ENCODE measurements at regions not wholly inside any gene's neighbourhood (a gene's known extent, or its start where the extent isn't known, plus 50 kb on each side); places are given as distances from the start of the nearest gene placed in this dataset.

GRCh38 chr12:107477018-107477417 is 208.6 kb upstream of the PWP1 start:
- intact Hi-C loops (cut with micrococcal nuclease; ENCODE audit: unreplicated experiment), result no loop called here
- CTCF ChIA-PET (ENCODE audit: low intra/inter-chr PET ratio, low total read pairs), result no interaction called here
- WGBS (ENCODE audit: low lambda C conversion rate), result 69% methylated on average over 7 of the region's 7 CpGs
- no peak for ATAC-seq
- H2AFZ ChIP-seq (ENCODE audit: low read length), result no peak overlapping the region
- no peaks in the 10 kb centered on the region for H3K9me3 ChIP-seq (ENCODE audit: low read length)
- no peak overlapping the region for H3K4me2 ChIP-seq (ENCODE audit: low read depth, low read length)
- no peaks in the 10 kb centered on the region for H3K27me3 ChIP-seq (ENCODE audit: control insufficient read depth in 1 of 2, insufficient read depth in 2 of 2, low read length in 2 of 2)
- in situ Hi-C loops (cut with HindIII; ENCODE audit: extremely low pct_ligation_motif_present, low pct_unique_long_range_greater_than_20kb), result no loop called here
- H4K20me1 ChIP-seq (ENCODE audit: insufficient read depth, low read length), result 0 out of 2 replicates have a peak, but pooled peaks cover 2% of the 10 kb centered on the region
- no peak overlapping the region for H3K9ac ChIP-seq (ENCODE audit: insufficient read depth, low read depth, low read length)
- no peak overlapping the region for H3K27ac ChIP-seq (ENCODE audit: extremely low read length, insufficient read depth, low read length)
- no peak overlapping the region for H3K4me3 ChIP-seq (replicated peaks in 1 of 3; ENCODE audit: insufficient read depth in 1 of 3, low read depth in 2 of 3, low read length in 3 of 3)
- no peak for FAIRE-seq
- POLR2A ChIA-PET, result no interaction called here
- peaks cover 33% of the 10 kb centered on the region for H3K4me1 ChIP-seq (ENCODE audit: insufficient read depth, low read length)
- no TSS peak for BruUV-seq (replicated peaks)
- no peak for DNase-seq (ENCODE audit: low spot score)
- H3K79me2 ChIP-seq (ENCODE audit: insufficient read depth, low read length), result no peaks in the 10 kb centered on the region
- H3K36me3 ChIP-seq (replicated peaks in 1 of 2; ENCODE audit: control insufficient read depth in 1 of 2, insufficient read depth in 2 of 2, low read length in 2 of 2), result no peaks in the 10 kb centered on the region
- TF ChIP-seq HNF4A (CRISPR knock-in tag; IDR thresholded peaks at IDR 0.05) (peak; percentile 42; the same call in 1 of the 2 replicates), NR2F1 (CRISPR knock-in tag; IDR thresholded peaks at IDR 0.05) (peak; percentile 46 to 79; a peak in 2 of 4 replicates), NR2F2 (IDR thresholded peaks at IDR 0.05; ENCODE audit: borderline replicate concordance, low read depth) (peak; percentile 82), ZBTB33 (CRISPR knock-in tag; IDR thresholded peaks at IDR 0.05) (peak; percentile 59; the same call in 1 of the 2 replicates), RBM39 (IDR thresholded peaks at IDR 0.05; ENCODE audit: low read depth, low read length, poor library complexity, severe bottlenecking) (no peak), CAMTA2 (CRISPR knock-in tag; IDR thresholded peaks at IDR 0.05; ENCODE audit: borderline replicate concordance) (no peak), TBL1XR1 (IDR thresholded peaks at IDR 0.05; ENCODE audit: borderline replicate concordance, low read length, partially characterized antibody) (no peak), RXRB (CRISPR knock-in tag; IDR thresholded peaks at IDR 0.05; ENCODE audit: borderline replicate concordance) (0 out of 2 replicates have a peak, but pooled peaks have one; percentile 13), RARA (CRISPR knock-in tag; IDR thresholded peaks at IDR 0.05) (peak; percentile 50; the same call in 1 of the 2 replicates), ARID5B (CRISPR knock-in tag; IDR thresholded peaks at IDR 0.05) (0 out of 2 replicates have a peak, but pooled peaks have one; percentile 12), ZBTB38 (CRISPR knock-in tag; IDR thresholded peaks at IDR 0.05) (peak; percentile 53; the same call in 1 of the 2 replicates), ZNF30 (CRISPR knock-in tag; IDR thresholded peaks at IDR 0.05) (no peak), NR2C2 (CRISPR knock-in tag; IDR thresholded peaks at IDR 0.05; ENCODE audit: borderline replicate concordance) (peak; percentile 87), NR2F6 (IDR thresholded peaks at IDR 0.05) (peak; percentile 83), NR2F6 (CRISPR knock-in tag; IDR thresholded peaks at IDR 0.05) (no peak; the same call in 1 of the 2 replicates), JARID2 (CRISPR knock-in tag; IDR thresholded peaks at IDR 0.05; ENCODE audit: insufficient replicate concordance) (no peak)
- TF ChIP-seq, protein P1, sequence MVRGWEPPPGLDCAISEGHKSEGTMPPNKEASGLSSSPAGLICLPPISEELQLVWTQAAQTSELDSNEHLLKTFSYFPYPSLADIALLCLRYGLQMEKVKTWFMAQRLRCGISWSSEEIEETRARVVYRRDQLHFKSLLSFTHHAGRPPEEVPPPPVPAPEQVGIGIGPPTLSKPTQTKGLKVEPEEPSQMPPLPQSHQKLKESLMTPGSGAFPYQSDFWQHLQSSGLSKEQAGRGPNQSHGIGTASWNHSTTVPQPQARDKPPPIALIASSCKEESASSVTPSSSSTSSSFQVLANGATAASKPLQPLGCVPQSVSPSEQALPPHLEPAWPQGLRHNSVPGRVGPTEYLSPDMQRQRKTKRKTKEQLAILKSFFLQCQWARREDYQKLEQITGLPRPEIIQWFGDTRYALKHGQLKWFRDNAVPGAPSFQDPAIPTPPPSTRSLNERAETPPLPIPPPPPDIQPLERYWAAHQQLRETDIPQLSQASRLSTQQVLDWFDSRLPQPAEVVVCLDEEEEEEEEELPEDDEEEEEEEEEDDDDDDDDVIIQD (CRISPR knock-in tag; IDR thresholded peaks at IDR 0.05; ENCODE audit: low read depth), result 0 out of 2 replicates have a peak, but pooled peaks have one; percentile 35
